Fibroblast of pulmonary artery (primary cell): ENCODE measurements at regions not wholly inside any gene's neighbourhood (a gene's known extent, or its start where the extent isn't known, plus 50 kb on each side); places are given as distances from the start of the nearest gene placed in this dataset.
"Not testable (repeated sequence)": the region's sequence is repeated elsewhere in the genome, so short reads cannot be mapped to it uniquely, and the experiment has no call there.

ENCODE experiments used
- DNase-seq: peaks from one replicate; pipeline ENCODE4 v3.0.0-alpha.2; 2010; ENCODE audit warnings: low read depth
- H3K4me3 ChIP-seq: replicated peaks from 2 replicates; pipeline ENCODE4 v1.5.1; 2011; ENCODE audit warnings: low read depth, mild to moderate bottlenecking, control low read depth, low read length, moderate library complexity
- CTCF ChIP-seq: IDR thresholded peaks from 2 replicates; pipeline ENCODE4 v1.5.1; 2011; ENCODE audit warnings: mild to moderate bottlenecking, control low read depth, low read length, inconsistent platforms; ENCODE audit errors: missing control alignments

GRCh38 chr5:106633825-106634224, 1036.9 kb downstream of the EFNA5 start:
- H3K4me3 ChIP-seq, result no peak overlapping the region
- no peak for DNase-seq
- TF ChIP-seq CTCF, result no peak

- not testable (repeated sequence) for DNase-seq, H3K4me3 ChIP-seq
Observed at GRCh38 chr5:106628456-106628855, 1042.3 kb downstream of the EFNA5 start.

GRCh38 chr5:106610041-106610440, 1060.7 kb downstream of the EFNA5 start:
- DNase-seq, result no peak
- TF ChIP-seq CTCF, result no peak
- no peak overlapping the region for H3K4me3 ChIP-seq

- DNase-seq, result peak; percentile 56
- no peak overlapping the region for H3K4me3 ChIP-seq
- TF ChIP-seq CTCF, result no peak
Observed at GRCh38 chr5:106601620-106602019, 1069.1 kb downstream of the EFNA5 start.

- no peak for DNase-seq
- no peak for TF ChIP-seq CTCF
- no peak overlapping the region for H3K4me3 ChIP-seq
Observed at GRCh38 chr5:106600803-106601202, 1069.9 kb downstream of the EFNA5 start.

- TF ChIP-seq CTCF, result no peak
- no peak overlapping the region for H3K4me3 ChIP-seq
- DNase-seq, result no peak
Observed at GRCh38 chr5:106595864-106596263, 1074.9 kb downstream of the EFNA5 start.

GRCh38 chr5:106584268-106584667, 1086.5 kb downstream of the EFNA5 start:
- no peak for TF ChIP-seq CTCF
- DNase-seq, result peak; percentile 4
- H3K4me3 ChIP-seq, result no peak overlapping the region

GRCh38 chr5:106578736-106579135, 1092.0 kb downstream of the EFNA5 start:
- no peak for TF ChIP-seq CTCF
- H3K4me3 ChIP-seq, result no peak overlapping the region
- DNase-seq, result no peak
